ENCODE measurements at regions not wholly inside any gene's neighbourhood (a gene's known extent, or its start where the extent isn't known, plus 50 kb on each side); places are given as distances from the start of the nearest gene placed in this dataset.

- Histone ChIP-seq H3K4me3 (ENCODE audit: low read depth, low read length) (no peak overlapping the region), H3K36me3 (ENCODE audit: control insufficient read depth, insufficient read depth, low read length) (no peaks in the 10 kb centered on the region), H3K27me3 (ENCODE audit: control insufficient read depth, insufficient read depth, low read length) (peaks cover 6% of the 10 kb centered on the region; the same call in 1 of the 2 replicates)
- ChIA-PET POLR2A (no interaction called here), CTCF (no interaction called here)
- DNase-seq (ENCODE audit: low read depth), result no peak
- TF ChIP-seq CTCF (IDR thresholded peaks at IDR 0.05; ENCODE audit: insufficient read depth, low read depth, low read length), result no peak
These were observed 163.2 kb upstream of the FAM241A start for GRCh38 chr4:111982089-111982488.

- DNase-seq (ENCODE audit: low read depth), result no peak
These were observed 161.0 kb upstream of the FAM241A start for GRCh38 chr4:111984169-111984819.

GRCh38 chr4:111985426-111985825 lies 159.8 kb upstream of the FAM241A start:
- POLR2A ChIA-PET, result no interaction called here
- Histone ChIP-seq H3K27me3 (ENCODE audit: control insufficient read depth, insufficient read depth, low read length) (peaks cover 6% of the 10 kb centered on the region; the same call in 1 of the 2 replicates), H3K4me3 (ENCODE audit: low read depth, low read length) (no peak overlapping the region), H3K36me3 (ENCODE audit: control insufficient read depth, insufficient read depth, low read length) (no peaks in the 10 kb centered on the region)
- CTCF ChIA-PET, result interaction anchor here (1.2 to 1.4 kb wide), 2 partner anchors 9 to 11 kb away, joined by 4 read pairs; no protein-coding TSS in a partner anchor
- no peak for TF ChIP-seq CTCF (IDR thresholded peaks at IDR 0.05; ENCODE audit: insufficient read depth, low read depth, low read length)
- DNase-seq (ENCODE audit: low read depth), result no peak

More at GRCh38 chr4:111984169-111984819, 161.0 kb upstream of the FAM241A start:
- no peaks in the 10 kb centered on the region for H3K36me3 ChIP-seq (ENCODE audit: control insufficient read depth, insufficient read depth, low read length)
- CTCF ChIA-PET, result interaction anchor here (0.6 to 1.4 kb wide), 3 partner anchors 11 to 753 kb away, joined by 3 to 4 read pairs (median 4); no protein-coding TSS in a partner anchor
- no peak for TF ChIP-seq CTCF (IDR thresholded peaks at IDR 0.05; ENCODE audit: insufficient read depth, low read depth, low read length)
- H3K4me3 ChIP-seq (ENCODE audit: low read depth, low read length), result no peak overlapping the region
- peaks cover 6% of the 10 kb centered on the region; the same call in 1 of the 2 replicates for H3K27me3 ChIP-seq (ENCODE audit: control insufficient read depth, insufficient read depth, low read length)
- POLR2A ChIA-PET, result no interaction called here

GRCh38 chr4:111986095-111986494 lies 159.2 kb upstream of the FAM241A start:
- Histone ChIP-seq H3K27me3 (ENCODE audit: control insufficient read depth, insufficient read depth, low read length) (peaks cover 6% of the 10 kb centered on the region; the same call in 1 of the 2 replicates), H3K36me3 (ENCODE audit: control insufficient read depth, insufficient read depth, low read length) (no peaks in the 10 kb centered on the region), H3K4me3 (ENCODE audit: low read depth, low read length) (no peak overlapping the region)
- no peak for DNase-seq (ENCODE audit: low read depth)
- no peak for TF ChIP-seq CTCF (IDR thresholded peaks at IDR 0.05; ENCODE audit: insufficient read depth, low read depth, low read length)
- ChIA-PET POLR2A (no interaction called here), CTCF (no interaction called here)

- H3K36me3 ChIP-seq (ENCODE audit: control insufficient read depth, insufficient read depth, low read length), result no peaks in the 10 kb centered on the region
- no peak for TF ChIP-seq CTCF (IDR thresholded peaks at IDR 0.05; ENCODE audit: insufficient read depth, low read depth, low read length)
- 0 out of 2 replicates have a peak, but pooled peaks cover 2% of the 10 kb centered on the region for H3K27me3 ChIP-seq (ENCODE audit: control insufficient read depth, insufficient read depth, low read length)
- H3K4me3 ChIP-seq (ENCODE audit: low read depth, low read length), result no peak overlapping the region
- POLR2A ChIA-PET, result no interaction called here
- CTCF ChIA-PET, result no interaction called here
- no peak for DNase-seq (ENCODE audit: low read depth)
These were observed 156.7 kb upstream of the FAM241A start for GRCh38 chr4:111988514-111988913.
